PFSK-1 (cell line): ENCODE measurements at regions not wholly inside any gene's neighbourhood (a gene's known extent, or its start where the extent isn't known, plus 50 kb on each side); places are given as distances from the start of the nearest gene placed in this dataset.

Source experiments
- POLR2AphosphoS5 ChIP-seq: IDR thresholded peaks from 2 replicates; pipeline ENCODE4 v1.6.1; 2012; ENCODE audit warnings: low read depth, mild to moderate bottlenecking, control low read depth, low read length, moderate library complexity
- TAF1 ChIP-seq: IDR thresholded peaks from 2 replicates; pipeline ENCODE4 v1.6.1; 2012; ENCODE audit warnings: low read length, control low read depth, borderline replicate concordance; ENCODE audit not compliant: insufficient read depth

DNA sequence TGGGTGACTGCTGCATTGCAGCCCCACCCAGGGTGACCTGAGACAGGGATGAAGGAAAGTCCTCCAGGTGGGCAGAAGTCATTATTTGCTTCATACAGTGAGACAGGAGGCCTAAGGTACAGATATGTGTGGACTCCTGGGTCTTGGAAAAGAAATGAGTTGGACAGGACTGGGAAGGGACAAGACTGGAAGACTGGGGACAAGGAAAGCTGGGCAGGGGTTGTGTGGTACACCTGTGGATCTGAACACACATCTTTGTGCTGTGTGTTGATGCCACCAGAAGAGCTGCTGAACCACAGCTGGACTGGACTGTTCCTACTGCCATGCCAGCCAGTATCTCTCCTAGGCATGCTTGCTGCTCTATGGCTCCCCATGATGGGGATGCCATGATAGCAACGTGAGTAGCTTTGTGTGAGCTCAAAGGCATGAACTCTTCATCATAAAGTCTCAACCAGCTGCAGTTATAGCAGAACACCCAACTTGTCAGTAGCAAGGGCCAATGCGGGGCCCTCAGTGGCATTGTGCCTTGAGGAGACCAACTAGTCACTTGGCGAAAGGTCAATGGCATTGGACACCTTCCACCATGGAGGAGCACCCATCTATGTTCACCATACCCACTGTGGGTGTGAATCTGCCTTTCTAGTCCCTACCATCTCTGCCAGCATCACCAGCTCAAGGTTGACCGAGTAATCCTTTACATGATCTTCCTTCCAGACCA lies 76.0 kb upstream of the GRB10 start:
- TF ChIP-seq TAF1 (no peak), POLR2AphosphoS5 (no peak)
